ENCODE measurements at regions not wholly inside any gene's neighbourhood (a gene's known extent, or its start where the extent isn't known, plus 50 kb on each side); places are given as distances from the start of the nearest gene placed in this dataset.
"Not testable (repeated sequence)": the region's sequence is repeated elsewhere in the genome, so short reads cannot be mapped to it uniquely, and the experiment has no call there.

DNA sequence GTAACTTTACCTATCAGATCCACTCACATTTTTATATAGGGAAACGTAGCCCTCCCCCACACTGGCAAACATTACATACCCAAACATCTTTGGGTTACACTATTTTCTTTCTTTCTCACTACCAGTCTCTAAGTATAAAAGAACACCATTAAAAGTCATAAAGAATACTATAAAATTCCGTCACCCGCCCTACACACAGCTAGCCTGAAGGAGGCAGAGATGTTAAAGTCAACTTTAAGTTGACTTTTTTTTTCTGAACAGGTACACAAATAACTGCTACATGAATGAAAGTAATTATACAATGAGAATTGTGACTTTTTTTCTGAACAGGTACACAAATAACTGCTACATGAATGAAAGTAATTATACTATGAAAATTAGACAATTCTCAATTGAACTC is 628.3 kb downstream of the NUP35 start:
- Histone ChIP-seq H2AFZ (ENCODE audit: low read depth, low read length) (no peak overlapping the region), H3K36me3 (ENCODE audit: insufficient read depth, low read length) (no peaks in the 10 kb centered on the region), H3K4me3 (ENCODE audit: low read length) (no peak overlapping the region), H3K4me1 (ENCODE audit: insufficient read depth, low read length) (no peaks in the 10 kb centered on the region), H3K27me3 (ENCODE audit: insufficient read depth, low read length) (no peaks in the 10 kb centered on the region), H3K9me3 (ENCODE audit: low read length) (no peaks in the 10 kb centered on the region)

DNA sequence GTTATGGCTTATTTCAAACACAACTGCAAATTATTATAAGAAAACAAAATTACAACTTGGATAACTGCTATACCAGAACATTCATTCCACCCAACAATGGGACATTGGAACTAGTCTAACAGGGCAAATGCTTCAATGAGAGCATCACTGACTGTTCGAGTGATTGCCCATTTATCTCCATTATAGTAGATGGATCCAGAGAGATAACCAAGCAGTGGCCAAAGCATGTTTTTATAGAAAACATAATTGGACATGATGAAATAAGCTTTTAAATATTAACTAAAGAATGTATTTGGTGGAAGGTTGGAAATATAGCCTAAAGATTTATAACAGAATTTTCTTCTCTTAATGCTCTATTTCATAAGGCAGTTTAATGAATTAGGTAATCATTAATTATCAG is 634.8 kb downstream of the NUP35 start:
- H3K27me3 ChIP-seq (ENCODE audit: insufficient read depth, low read length) = no peaks in the 10 kb centered on the region
- no peaks in the 10 kb centered on the region for H3K9me3 ChIP-seq (ENCODE audit: low read length)
- H2AFZ ChIP-seq (ENCODE audit: low read depth, low read length) = no peak overlapping the region
- H3K4me1 ChIP-seq (ENCODE audit: insufficient read depth, low read length) = no peaks in the 10 kb centered on the region
- no peak overlapping the region for H3K4me3 ChIP-seq (ENCODE audit: low read length)
- H3K36me3 ChIP-seq (ENCODE audit: insufficient read depth, low read length) = no peaks in the 10 kb centered on the region

GRCh38 chr2:183773775-183774174 is 649.5 kb downstream of the NUP35 start:
- Histone ChIP-seq H2AFZ (ENCODE audit: low read depth, low read length) (no peak overlapping the region), H3K36me3 (ENCODE audit: insufficient read depth, low read length) (no peaks in the 10 kb centered on the region), H3K9me3 (ENCODE audit: low read length) (no peaks in the 10 kb centered on the region), H3K4me1 (ENCODE audit: insufficient read depth, low read length) (no peaks in the 10 kb centered on the region), H3K27me3 (ENCODE audit: insufficient read depth, low read length) (no peaks in the 10 kb centered on the region), H3K4me3 (ENCODE audit: low read length) (no peak overlapping the region)

- H3K9me3 ChIP-seq (ENCODE audit: low read length) = no peaks in the 10 kb centered on the region
- no peaks in the 10 kb centered on the region for H3K36me3 ChIP-seq (ENCODE audit: insufficient read depth, low read length)
- H3K4me3 ChIP-seq (ENCODE audit: low read length) = no peak overlapping the region
- no peak overlapping the region for H2AFZ ChIP-seq (ENCODE audit: low read depth, low read length)
- H3K27me3 ChIP-seq (ENCODE audit: insufficient read depth, low read length) = no peaks in the 10 kb centered on the region
- H3K4me1 ChIP-seq (ENCODE audit: insufficient read depth, low read length) = no peaks in the 10 kb centered on the region
Observed at GRCh38 chr2:183780072-183780471, 655.8 kb downstream of the NUP35 start.

- Histone ChIP-seq H3K4me1 (ENCODE audit: insufficient read depth, low read length) (no peaks in the 10 kb centered on the region), H3K27me3 (ENCODE audit: insufficient read depth, low read length) (no peaks in the 10 kb centered on the region), H2AFZ (ENCODE audit: low read depth, low read length) (no peak overlapping the region), H3K36me3 (ENCODE audit: insufficient read depth, low read length) (no peaks in the 10 kb centered on the region), H3K4me3 (ENCODE audit: low read length) (no peak overlapping the region), H3K9me3 (ENCODE audit: low read length) (no peaks in the 10 kb centered on the region)
Observed at GRCh38 chr2:183782436-183782835, 658.2 kb downstream of the NUP35 start.

DNA sequence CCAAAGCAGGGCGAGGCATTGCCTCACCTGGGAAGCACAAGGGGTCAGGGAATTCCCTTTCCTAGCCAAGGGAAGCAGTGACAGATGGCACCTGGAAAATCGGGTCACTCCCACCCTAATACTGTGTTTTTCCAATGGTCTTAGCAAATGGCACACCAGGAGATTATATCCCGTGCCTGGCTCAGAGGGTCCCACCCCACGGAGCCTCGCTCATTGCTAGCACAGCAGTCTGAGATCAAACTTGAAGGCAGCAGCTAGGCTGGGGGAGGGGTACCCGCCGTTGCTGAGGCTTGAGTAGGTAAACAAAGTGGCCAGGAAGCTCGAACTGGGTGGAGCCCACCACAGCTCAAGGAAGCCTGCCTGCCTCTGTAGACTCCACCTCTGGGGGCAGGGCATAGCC is 664.6 kb downstream of the NUP35 start:
- H3K4me3 ChIP-seq (ENCODE audit: low read length); H3K36me3 ChIP-seq (ENCODE audit: insufficient read depth, low read length); H3K27me3 ChIP-seq (ENCODE audit: insufficient read depth, low read length); H2AFZ ChIP-seq (ENCODE audit: low read depth, low read length); H3K4me1 ChIP-seq (ENCODE audit: insufficient read depth, low read length); H3K9me3 ChIP-seq (ENCODE audit: low read length): not testable (repeated sequence)

DNA sequence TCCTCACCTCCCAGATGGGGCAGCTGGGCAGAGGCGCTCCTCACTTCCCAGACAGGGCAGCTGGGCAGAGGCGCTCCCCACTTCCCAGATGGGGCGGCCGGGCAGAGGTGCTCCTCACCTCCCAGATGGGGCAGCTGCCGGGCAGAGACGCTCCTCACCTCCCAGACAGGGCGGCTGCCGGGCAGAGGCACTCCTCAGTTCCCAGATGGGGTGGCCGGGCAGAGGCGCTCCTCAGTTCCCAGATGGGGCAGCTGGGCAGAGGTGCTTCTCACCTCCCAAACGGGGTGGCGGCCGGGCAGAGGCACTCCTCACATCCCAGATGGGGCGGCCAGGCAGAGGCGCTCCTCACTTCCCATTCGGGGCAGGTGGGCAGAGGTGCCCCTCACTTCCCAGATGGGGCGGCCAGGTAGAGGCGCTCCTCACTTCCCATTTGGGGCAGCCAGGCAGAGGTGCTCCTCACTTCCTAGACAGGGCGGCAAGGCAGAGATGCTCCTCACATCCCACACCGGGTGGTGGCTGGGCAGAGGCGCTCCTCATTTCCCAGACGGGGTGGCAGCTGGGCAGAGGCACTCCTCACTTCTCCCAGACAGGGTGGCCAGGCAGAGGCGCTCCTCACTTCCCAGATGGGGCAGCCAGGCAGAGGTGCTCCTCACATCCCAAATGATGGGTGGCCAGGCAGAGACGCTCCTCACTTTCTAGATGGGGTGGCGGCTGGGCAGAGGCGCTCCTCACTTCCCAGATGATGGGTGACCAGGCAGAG is 668.1 kb downstream of the NUP35 start:
- H2AFZ ChIP-seq (ENCODE audit: low read depth, low read length); H3K36me3 ChIP-seq (ENCODE audit: insufficient read depth, low read length); H3K27me3 ChIP-seq (ENCODE audit: insufficient read depth, low read length); H3K4me3 ChIP-seq (ENCODE audit: low read length); H3K4me1 ChIP-seq (ENCODE audit: insufficient read depth, low read length); H3K9me3 ChIP-seq (ENCODE audit: low read length): not testable (repeated sequence)

DNA sequence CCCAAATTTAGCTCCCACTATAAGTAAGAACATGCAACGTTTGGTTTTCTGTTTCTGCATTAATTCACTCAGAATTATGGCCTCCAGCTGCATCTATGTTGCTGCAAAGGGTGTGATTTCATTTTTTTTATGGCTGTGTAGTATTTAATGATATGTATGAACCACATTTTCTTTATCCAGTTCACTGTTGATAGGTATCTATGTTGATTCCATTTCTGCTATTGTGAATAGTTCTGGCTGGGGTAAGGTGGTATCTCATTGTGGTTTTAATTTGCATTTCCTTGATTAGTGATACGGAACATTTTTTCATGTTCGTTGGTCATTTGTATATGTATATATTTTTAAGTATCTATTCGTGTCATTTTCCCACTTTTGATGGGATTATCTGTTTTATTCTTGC is 674.3 kb downstream of the NUP35 start:
- H3K4me1 ChIP-seq (ENCODE audit: insufficient read depth, low read length) = no peaks in the 10 kb centered on the region
- H2AFZ ChIP-seq (ENCODE audit: low read depth, low read length) = no peak overlapping the region
- H3K4me3 ChIP-seq (ENCODE audit: low read length) = no peak overlapping the region
- H3K27me3 ChIP-seq (ENCODE audit: insufficient read depth, low read length) = no peaks in the 10 kb centered on the region
- no peaks in the 10 kb centered on the region for H3K36me3 ChIP-seq (ENCODE audit: insufficient read depth, low read length)
- H3K9me3 ChIP-seq (ENCODE audit: low read length) = no peaks in the 10 kb centered on the region

- Histone ChIP-seq H3K9me3 (ENCODE audit: low read length) (no peaks in the 10 kb centered on the region), H3K4me3 (ENCODE audit: low read length) (no peak overlapping the region), H3K27me3 (ENCODE audit: insufficient read depth, low read length) (no peaks in the 10 kb centered on the region), H3K36me3 (ENCODE audit: insufficient read depth, low read length) (no peaks in the 10 kb centered on the region), H2AFZ (ENCODE audit: low read depth, low read length) (no peak overlapping the region), H3K4me1 (ENCODE audit: insufficient read depth, low read length) (no peaks in the 10 kb centered on the region)
Observed at GRCh38 chr2:183799761-183800160, 675.5 kb downstream of the NUP35 start.

DNA sequence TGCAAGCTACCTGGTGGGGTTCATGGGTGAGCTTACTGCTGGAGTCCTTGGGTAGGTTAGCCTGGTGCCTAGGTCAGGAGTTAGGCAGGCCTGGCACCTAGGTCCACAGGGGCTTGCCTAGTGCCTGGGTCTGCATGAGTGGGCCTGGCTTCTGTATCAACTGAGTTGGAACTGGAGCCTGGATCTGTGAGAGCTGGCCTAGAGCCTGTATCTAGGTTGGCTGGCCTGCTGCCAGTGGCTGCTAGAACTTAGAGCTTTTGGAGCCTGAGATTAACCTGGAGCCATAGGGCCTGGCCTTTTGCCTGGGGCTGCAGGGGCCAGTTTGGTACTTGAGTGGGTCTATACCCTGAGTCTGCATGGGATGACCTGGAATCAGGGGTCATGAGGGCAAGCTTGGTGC is 679.4 kb downstream of the NUP35 start:
- Histone ChIP-seq H3K4me1 (ENCODE audit: insufficient read depth, low read length) (no peaks in the 10 kb centered on the region), H3K27me3 (ENCODE audit: insufficient read depth, low read length) (no peaks in the 10 kb centered on the region), H3K36me3 (ENCODE audit: insufficient read depth, low read length) (no peaks in the 10 kb centered on the region), H3K4me3 (ENCODE audit: low read length) (no peak overlapping the region), H2AFZ (ENCODE audit: low read depth, low read length) (no peak overlapping the region), H3K9me3 (ENCODE audit: low read length) (no peaks in the 10 kb centered on the region)

DNA sequence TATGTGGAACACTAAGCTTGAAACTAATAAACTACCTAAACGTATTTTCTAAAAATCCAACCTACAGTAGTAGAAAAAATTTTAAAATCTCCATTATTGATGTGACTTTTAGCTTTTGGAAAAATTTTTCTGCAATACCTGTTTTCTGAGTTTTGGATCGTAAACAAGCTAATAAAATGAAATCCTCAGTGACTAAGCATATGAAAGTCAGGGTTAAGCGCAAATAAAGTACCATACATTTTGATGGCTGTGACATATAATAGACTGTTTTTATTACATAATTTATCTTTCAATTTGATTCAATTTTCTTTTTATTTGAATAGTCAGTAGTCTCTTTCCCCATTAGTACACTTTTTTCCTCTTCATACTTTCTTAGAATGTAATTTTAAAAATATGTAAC is 683.6 kb downstream of the NUP35 start:
- H3K27me3 ChIP-seq (ENCODE audit: insufficient read depth, low read length) = no peaks in the 10 kb centered on the region
- no peaks in the 10 kb centered on the region for H3K36me3 ChIP-seq (ENCODE audit: insufficient read depth, low read length)
- H3K9me3 ChIP-seq (ENCODE audit: low read length) = no peaks in the 10 kb centered on the region
- no peak overlapping the region for H2AFZ ChIP-seq (ENCODE audit: low read depth, low read length)
- H3K4me3 ChIP-seq (ENCODE audit: low read length) = no peak overlapping the region
- H3K4me1 ChIP-seq (ENCODE audit: insufficient read depth, low read length) = no peaks in the 10 kb centered on the region

DNA sequence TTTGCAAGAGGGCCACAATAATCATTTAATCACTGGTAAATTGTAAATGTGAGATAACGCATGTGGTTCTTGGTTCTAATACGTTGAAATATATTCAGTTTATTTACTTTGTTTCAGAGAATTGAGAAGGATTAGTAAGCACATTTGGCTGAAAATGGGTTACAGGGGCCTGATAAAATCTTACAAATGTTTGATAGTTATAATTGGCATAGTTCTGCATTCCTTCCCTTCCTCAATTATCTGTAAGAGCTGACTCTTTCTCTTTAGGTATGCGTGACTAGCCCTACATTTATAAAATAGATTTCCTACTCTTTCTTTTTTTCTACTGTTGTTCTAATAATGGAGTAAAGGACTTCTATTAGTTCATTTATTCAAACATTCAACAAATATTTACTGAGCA is 685.2 kb downstream of the NUP35 start:
- Histone ChIP-seq H2AFZ (ENCODE audit: low read depth, low read length) (no peak overlapping the region), H3K4me3 (ENCODE audit: low read length) (no peak overlapping the region), H3K4me1 (ENCODE audit: insufficient read depth, low read length) (no peaks in the 10 kb centered on the region), H3K36me3 (ENCODE audit: insufficient read depth, low read length) (no peaks in the 10 kb centered on the region), H3K9me3 (ENCODE audit: low read length) (no peaks in the 10 kb centered on the region), H3K27me3 (ENCODE audit: insufficient read depth, low read length) (no peaks in the 10 kb centered on the region)

- Histone ChIP-seq H2AFZ (ENCODE audit: low read depth, low read length) (no peak overlapping the region), H3K9me3 (ENCODE audit: low read length) (no peaks in the 10 kb centered on the region), H3K4me3 (ENCODE audit: low read length) (no peak overlapping the region), H3K4me1 (ENCODE audit: insufficient read depth, low read length) (no peaks in the 10 kb centered on the region), H3K27me3 (ENCODE audit: insufficient read depth, low read length) (no peaks in the 10 kb centered on the region), H3K36me3 (ENCODE audit: insufficient read depth, low read length) (no peaks in the 10 kb centered on the region)
Observed at GRCh38 chr2:183811281-183811680, 687.0 kb downstream of the NUP35 start.

GRCh38 chr2:183812091-183812490 is 687.8 kb downstream of the NUP35 start:
- H3K27me3 ChIP-seq (ENCODE audit: insufficient read depth, low read length) = no peaks in the 10 kb centered on the region
- H2AFZ ChIP-seq (ENCODE audit: low read depth, low read length) = no peak overlapping the region
- H3K9me3 ChIP-seq (ENCODE audit: low read length) = no peaks in the 10 kb centered on the region
- no peaks in the 10 kb centered on the region for H3K36me3 ChIP-seq (ENCODE audit: insufficient read depth, low read length)
- H3K4me3 ChIP-seq (ENCODE audit: low read length) = no peak overlapping the region
- H3K4me1 ChIP-seq (ENCODE audit: insufficient read depth, low read length) = no peaks in the 10 kb centered on the region

Measured in neuron (in vitro differentiated cells).